GM12878 (cell line): ENCODE measurements at regions not wholly inside any gene's neighbourhood (a gene's known extent, or its start where the extent isn't known, plus 50 kb on each side); places are given as distances from the start of the nearest gene placed in this dataset.

Experiments used
- ATAC-seq: fragments of 200-7000 bp; cut with Tn5 transposase; 3 replicates; pipeline ENCODE4 v1.9.1; 2020; ENCODE audit warnings: mild to moderate bottlenecking, moderate library complexity
- BruUV-seq: library from RNA; stranded (reverse); fragments of 400-500 nt; replicated peaks from 2 replicates; lab custom pipeline; 2021; lab: Mats Ljungman, UMichigan
- CTCF ChIA-PET: fragments of 300-600 bp; sonication (Branson Sonifier 250); formaldehyde crosslinking; extraction: SDS; loops from one replicate; lab custom pipeline; 2021; ENCODE audit warnings: inconsistent platforms; lab: Yijun Ruan, JAX
- POLR2A ChIA-PET: fragments of 350-600 bp; formaldehyde crosslinking; extraction: SDS; loops from one replicate; lab custom pipeline; 2021; ENCODE audit warnings: inconsistent platforms; lab: Charles Lee
- RAD21 ChIA-PET: fragments of 300-600 bp; sonication (Branson Sonifier 250); formaldehyde crosslinking; loops from one replicate; lab custom pipeline; 2023; ENCODE audit warnings: antibody characterized with exemption; ENCODE audit not compliant: unreplicated experiment; lab: Charles Lee
- SMC1A ChIA-PET: fragments of 300-600 bp; sonication (Branson Sonifier 250); formaldehyde crosslinking; loops from one replicate; lab custom pipeline; 2023; ENCODE audit not compliant: unreplicated experiment, uncharacterized antibody; lab: Charles Lee
- DNase-seq: peaks from one replicate; pipeline ENCODE4 v3.0.0-alpha.2; 2011; ENCODE audit warnings: low read depth, low spot score
- FAIRE-seq: peaks from 3 replicates; lab custom pipeline; 2011; peaks lifted over from hg19 to GRCh38; lab: Jason Lieb, UNC
- H2AFZ ChIP-seq: 2 replicates; pipeline ENCODE4 v1.6.0; 2011; ENCODE audit warnings: low read depth, low read length, control low read depth; ENCODE audit not compliant: control insufficient read depth
- H3K27ac ChIP-seq: 2 replicates; pipeline ENCODE4 v1.5.1; 2011; ENCODE audit warnings: control low read depth; ENCODE audit not compliant: control insufficient read depth, insufficient read depth
- H3K27me3 ChIP-seq, 2 experiments: replicated peaks in 1 of 2; 2 replicates each; pipeline versions ENCODE4 v1.6.0 to v1.6.1; 2011; ENCODE audit warnings: low read length in 1 of 2; ENCODE audit not compliant: control insufficient read depth in 2 of 2, insufficient read depth in 2 of 2
- H3K36me3 ChIP-seq, 2 experiments: 2 replicates each; pipeline ENCODE4 v1.5.1; 2011; ENCODE audit warnings: low read length in 1 of 2; ENCODE audit not compliant: control insufficient read depth in 2 of 2, insufficient read depth in 2 of 2
- H3K4me1 ChIP-seq: 2 replicates; pipeline ENCODE4 v1.6.1; 2011; ENCODE audit warnings: mild to moderate bottlenecking, low read length, moderate library complexity, mixed read lengths; ENCODE audit not compliant: control insufficient read depth, insufficient read depth
- H3K4me2 ChIP-seq: 2 replicates; pipeline ENCODE4 v1.6.0; 2011; ENCODE audit warnings: control low read depth; ENCODE audit not compliant: control insufficient read depth, insufficient read depth
- H3K4me3 ChIP-seq: fragments of 200-600 bp; sonication (generic); 2 replicates; pipeline ENCODE4 v1.5.1; 2016
- H3K79me2 ChIP-seq: 2 replicates; pipeline ENCODE4 v1.6.0; 2011; ENCODE audit warnings: low read length; ENCODE audit not compliant: control insufficient read depth, insufficient read depth
- H3K9ac ChIP-seq: 2 replicates; pipeline ENCODE4 v1.8.0; 2011; ENCODE audit warnings: low read length, control low read depth, mixed read lengths; ENCODE audit not compliant: control insufficient read depth, insufficient read depth
- H3K9me3 ChIP-seq: replicated peaks from 3 replicates; pipeline ENCODE4 v1.5.1; 2011; ENCODE audit warnings: mild to moderate bottlenecking, low read length; ENCODE audit not compliant: control insufficient read depth, insufficient read depth
- H4K20me1 ChIP-seq: 2 replicates; pipeline ENCODE4 v1.6.0; 2011; ENCODE audit not compliant: control insufficient read depth, insufficient read depth
- BHLHE40 ChIP-seq, 2 experiments: fragments of 450-650 bp in 1 of 2; IDR thresholded peaks; 2 replicates each; pipeline ENCODE4 v1.6.1; 2011 to 2017; ENCODE audit warnings: low read depth in 2 of 2, borderline replicate concordance in 1 of 2, improper control_type of control experiment in 1 of 2, low read length in 1 of 2, mild to moderate bottlenecking in 1 of 2
- CHD1 ChIP-seq: IDR thresholded peaks from 2 replicates; pipeline ENCODE4 v1.6.1; 2012; ENCODE audit warnings: low read depth, low read length, improper control_type of control experiment
- CREB1 ChIP-seq: IDR thresholded peaks from 2 replicates; pipeline ENCODE4 v1.6.1; 2012; ENCODE audit warnings: low read depth, mild to moderate bottlenecking, inconsistent platforms
- CREM ChIP-seq: IDR thresholded peaks from 2 replicates; pipeline ENCODE4 v1.6.1; 2014; ENCODE audit warnings: antibody characterized with exemption, low read depth
- FOS ChIP-seq: IDR thresholded peaks from 3 replicates; pipeline ENCODE4 v1.6.1; 2011; ENCODE audit warnings: borderline replicate concordance; ENCODE audit not compliant: insufficient read length; ENCODE audit errors: extremely low read depth
- FOXK2 ChIP-seq: fragments of 450-650 bp; IDR thresholded peaks from 2 replicates; pipeline ENCODE4 v1.6.1; 2017; ENCODE audit warnings: mild to moderate bottlenecking, moderate library complexity
- HCFC1 ChIP-seq: fragments of 150-350 bp; IDR thresholded peaks from 2 replicates; pipeline ENCODE4 v1.6.1; 2014; ENCODE audit warnings: low read length
- HDAC2 ChIP-seq: fragments of 200-600 bp; sonication (generic); IDR thresholded peaks from 2 replicates; pipeline ENCODE4 v1.6.1; 2017
- KDM1A ChIP-seq: fragments of 200-600 bp; sonication (generic); IDR thresholded peaks from 2 replicates; pipeline ENCODE4 v1.6.1; 2016; ENCODE audit warnings: borderline replicate concordance
- NFIC ChIP-seq: IDR thresholded peaks from 2 replicates; pipeline ENCODE4 v1.6.1; 2012; ENCODE audit warnings: low read depth, mild to moderate bottlenecking, inconsistent platforms, low read length, moderate library complexity
- NFYB ChIP-seq: IDR thresholded peaks from 2 replicates; pipeline ENCODE4 v1.6.1; 2011; ENCODE audit warnings: low read depth, mild to moderate bottlenecking, low read length, improper control_type of control experiment, moderate library complexity; ENCODE audit not compliant: insufficient read depth
- PML ChIP-seq: IDR thresholded peaks from 2 replicates; pipeline ENCODE4 v1.6.1; 2012; ENCODE audit warnings: low read length, inconsistent platforms
- SMAD5 ChIP-seq: IDR thresholded peaks from 2 replicates; pipeline ENCODE4 v1.6.1; 2016; ENCODE audit warnings: antibody characterized with exemption, low read depth
- STAT1 ChIP-seq: fragments of 450-650 bp; conservative IDR thresholded peaks from 2 replicates; pipeline ENCODE4 v1.6.1; 2014; ENCODE audit warnings: antibody characterized with exemption, mild to moderate bottlenecking
- TCF3 ChIP-seq: IDR thresholded peaks from 2 replicates; pipeline ENCODE4 v1.6.1; 2012; ENCODE audit warnings: low read depth, mild to moderate bottlenecking, low read length, borderline replicate concordance; ENCODE audit not compliant: insufficient read depth
- WRNIP1 ChIP-seq: IDR thresholded peaks from 2 replicates; pipeline ENCODE4 v1.6.1; 2011; ENCODE audit warnings: low read depth, low read length, improper control_type of control experiment, borderline replicate concordance
- WGBS: methylation state at CpG from one replicate; pipeline ENCODE4 v1.1.6; 2016; ENCODE audit warnings: low lambda C conversion rate; ENCODE audit not compliant: insufficient replicate concordance, insufficient coverage; ENCODE audit errors: missing lambda C conversion rate; 5-methylcytosine and 5-hydroxymethylcytosine counted together
- in situ Hi-C: fragments of 300-500 bp; cut with MboI; formaldehyde crosslinking; loops from 9 replicates; pipeline ENCODE4 v1.14.3; 2018; ENCODE audit warnings: mixed read lengths
- intact Hi-C: fragments of 100-400 bp; cut with micrococcal nuclease; formaldehyde crosslinking; loops from one replicate; pipeline ENCODE4 v1.14.2; 2022; ENCODE audit not compliant: unreplicated experiment
- TF ChIP-seq, protein P1 (sequence below): IDR thresholded peaks from 2 replicates; pipeline ENCODE4 v1.6.1; 2012; ENCODE audit warnings: low read length, inconsistent platforms

DNA sequence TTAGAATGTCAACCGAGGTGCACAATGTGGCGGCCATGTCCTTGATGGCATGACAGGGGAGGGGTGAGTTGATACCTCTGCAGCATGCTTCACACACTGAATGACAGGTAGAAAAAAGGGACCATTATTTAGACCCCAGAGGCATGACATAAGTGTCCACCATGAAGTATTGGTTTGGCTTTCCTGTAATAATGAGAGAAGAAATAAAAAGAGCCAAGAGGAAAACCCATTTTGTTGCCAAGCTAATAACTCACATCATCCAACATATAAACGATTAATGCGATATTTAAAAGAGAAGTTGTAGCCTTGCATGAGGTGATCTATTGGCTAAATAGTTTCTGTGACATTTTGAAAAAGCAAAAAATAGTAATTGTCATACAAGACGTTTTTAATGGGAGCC lies 343.4 kb downstream of the LRIG3 start:
- Histone ChIP-seq H3K9me3 (no peaks in the 10 kb centered on the region), H3K4me3 (no peak overlapping the region), H3K9ac (no peak overlapping the region), H3K4me2 (no peak overlapping the region), H3K36me3 (no peaks in the 10 kb centered on the region), H2AFZ (no peak overlapping the region), H3K79me2 (no peaks in the 10 kb centered on the region), H3K27ac (no peak overlapping the region), H3K27me3 (no peaks in the 10 kb centered on the region; a peak in 1 of 4 replicates), H4K20me1 (no peaks in the 10 kb centered on the region), H3K4me1 (no peaks in the 10 kb centered on the region)
- ATAC-seq (no peak), DNase-seq (no peak), FAIRE-seq (no peak)
- in situ Hi-C loops: no loop called here
- ChIA-PET POLR2A (no interaction called here), RAD21 (no interaction called here), CTCF (no interaction called here), SMC1A (interaction anchor here (0.6 kb wide), 1 partner anchor 115 kb away, joined by 3 read pairs; no protein-coding TSS in a partner anchor)
- intact Hi-C loops: no loop called here
- TF ChIP-seq FOXK2: no peak
- TF ChIP-seq, protein P1, sequence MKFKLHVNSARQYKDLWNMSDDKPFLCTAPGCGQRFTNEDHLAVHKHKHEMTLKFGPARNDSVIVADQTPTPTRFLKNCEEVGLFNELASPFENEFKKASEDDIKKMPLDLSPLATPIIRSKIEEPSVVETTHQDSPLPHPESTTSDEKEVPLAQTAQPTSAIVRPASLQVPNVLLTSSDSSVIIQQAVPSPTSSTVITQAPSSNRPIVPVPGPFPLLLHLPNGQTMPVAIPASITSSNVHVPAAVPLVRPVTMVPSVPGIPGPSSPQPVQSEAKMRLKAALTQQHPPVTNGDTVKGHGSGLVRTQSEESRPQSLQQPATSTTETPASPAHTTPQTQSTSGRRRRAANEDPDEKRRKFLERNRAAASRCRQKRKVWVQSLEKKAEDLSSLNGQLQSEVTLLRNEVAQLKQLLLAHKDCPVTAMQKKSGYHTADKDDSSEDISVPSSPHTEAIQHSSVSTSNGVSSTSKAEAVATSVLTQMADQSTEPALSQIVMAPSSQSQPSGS: no peak
- TF ChIP-seq CREM: no peak
- no peak for TF ChIP-seq HCFC1
- no peak for TF ChIP-seq FOS
- TF ChIP-seq BHLHE40 (IDR thresholded peaks at IDR 0.05; ENCODE audit: borderline replicate concordance in 1 of 2, low read depth in 2 of 2, low read length in 1 of 2): no peak
- BruUV-seq: no TSS peak
- WGBS: 45% methylated on average over 5 of the region's 5 CpGs

DNA sequence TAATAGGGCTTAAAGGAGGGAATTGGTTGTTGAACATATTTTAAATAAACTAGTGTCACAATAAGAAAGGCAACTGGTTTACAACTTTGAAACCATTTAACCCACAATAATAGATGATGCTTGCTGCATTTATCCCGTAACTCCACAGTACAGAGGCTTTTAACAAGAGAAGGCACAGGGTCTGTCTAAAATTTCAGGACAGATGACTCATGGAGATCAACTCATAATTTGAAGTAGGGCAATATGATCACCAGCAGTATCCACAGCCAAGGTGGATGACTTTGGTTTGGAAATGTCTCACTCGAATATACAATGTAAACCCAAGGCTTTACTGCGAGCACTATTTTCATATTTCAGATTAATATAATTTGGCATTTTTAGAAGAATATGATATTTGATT lies 340.2 kb downstream of the LRIG3 start:
- Histone ChIP-seq H3K9ac (no peak overlapping the region), H3K79me2 (no peaks in the 10 kb centered on the region), H2AFZ (no peak overlapping the region), H4K20me1 (no peaks in the 10 kb centered on the region), H3K4me2 (no peak overlapping the region), H3K36me3 (no peaks in the 10 kb centered on the region), H3K4me1 (no peaks in the 10 kb centered on the region), H3K27ac (no peak overlapping the region), H3K9me3 (no peaks in the 10 kb centered on the region), H3K27me3 (no peaks in the 10 kb centered on the region; a peak in 1 of 4 replicates), H3K4me3 (no peak overlapping the region)
- DNase-seq (no peak), FAIRE-seq (no peak), ATAC-seq (no peak)
- RAD21 ChIA-PET: no interaction called here
- no TSS peak for BruUV-seq
- SMC1A ChIA-PET: no interaction called here
- 64% methylated on average over 3 of the region's 3 CpGs for WGBS
- in situ Hi-C loops (no loop called here), intact Hi-C loops (no loop called here)
- CTCF ChIA-PET: no interaction called here
- POLR2A ChIA-PET: no interaction called here
- TF ChIP-seq SMAD5 (no peak), NFIC (no peak), WRNIP1 (no peak), PML (no peak), CHD1 (no peak), HDAC2 (no peak), CREB1 (no peak), STAT1 (no peak), TCF3 (no peak), KDM1A (no peak), NFYB (no peak)
- TF ChIP-seq, protein P1: no peak
